Body of pancreas (tissue), 4 donors: ENCODE measurements at regions not wholly inside any gene's neighbourhood (a gene's known extent, or its start where the extent isn't known, plus 50 kb on each side); places are given as distances from the start of the nearest gene placed in this dataset.

Source experiments
- ATAC-seq: fragments of 150-250 bp; one replicate; pipeline ENCODE4 v1.9.1; 2016
- DNase-seq, 4 donors: peaks; one replicate each; pipeline ENCODE4 v3.0.0-alpha.2; 2019
- H3K27ac ChIP-seq, 4 donors: fragments of 200-600 bp; sonication (generic); 1 replicate in 3 of 4; 2 replicates in 1 of 4; pipeline versions ENCODE4 v1.5.1 to v1.6.1; 2016 to 2019; ENCODE audit warnings: mild to moderate bottlenecking in 1 of 4, mixed read lengths in 1 of 4, moderate library complexity in 1 of 4
- H3K27me3 ChIP-seq, 2 donors: fragments of 200-600 bp; sonication (generic); one replicate each; pipeline ENCODE4 v1.6.0; 2016; ENCODE audit warnings: mild to moderate bottlenecking in 1 of 2
- H3K36me3 ChIP-seq, 2 donors: fragments of 200-600 bp; sonication (generic); replicated peaks in 1 of 2; 2 replicates each; pipeline ENCODE4 v1.5.1; 2016; ENCODE audit warnings: low read depth in 2 of 2; ENCODE audit not compliant: insufficient read depth in 1 of 2
- H3K4me1 ChIP-seq: fragments of 200-600 bp; sonication (generic); one replicate; pipeline ENCODE4 v1.6.0; 2016
- H3K4me3 ChIP-seq, 2 donors: fragments of 200-600 bp; sonication (generic); 1 replicate in 1 of 2; 2 replicates in 1 of 2; pipeline ENCODE4 v1.5.1; 2016 to 2019
- H3K9me3 ChIP-seq, 3 donors: fragments of 200-600 bp; sonication (generic); 1 replicate in 2 of 3; 2 replicates in 1 of 3; pipeline ENCODE4 v1.5.1; 2016
- CTCF ChIP-seq, 7 experiments: fragments of 450-650 bp in 4 of 7; fragments of 200-600 bp in 3 of 7; sonication (generic) in 3 of 7; IDR thresholded peaks; one replicate each; pipeline ENCODE4 v1.5.1; 2016 to 2019; ENCODE audit warnings: antibody characterized with exemption in 7 of 7
- POLR2A ChIP-seq, 3 donors: fragments of 450-650 bp; IDR thresholded peaks; one replicate each; pipeline ENCODE4 v1.6.1; 2016; ENCODE audit warnings: antibody characterized with exemption in 3 of 3, mild to moderate bottlenecking in 2 of 3
- WGBS, 2 donors: methylation state at CpG; one replicate each; pipeline ENCODE4 v1.1.5; 2017; 5-methylcytosine and 5-hydroxymethylcytosine counted together
- intact Hi-C: fragments of 100-400 bp; cut with DNase I; formaldehyde crosslinking; loops from one replicate; pipeline ENCODE4 v1.15.1; 2023

GRCh38 chr6:54031169-54031568 lies 80.1 kb upstream of the MLIP start:
- 76 to 78% methylated on average over 5 of the region's 5 CpGs for WGBS, 2 donors
- no peaks in the 10 kb centered on the region for H3K27me3 ChIP-seq
- intact Hi-C loops: no loop called here
- no peak for DNase-seq
- H3K4me1 ChIP-seq: no peaks in the 10 kb centered on the region
- H3K27ac ChIP-seq: no peak overlapping the region
- TF ChIP-seq CTCF (IDR thresholded peaks at IDR 0.05): no peak
- no peak for TF ChIP-seq POLR2A (IDR thresholded peaks at IDR 0.05)
- no peaks in the 10 kb centered on the region for H3K36me3 ChIP-seq
- no peak for ATAC-seq
- H3K9me3 ChIP-seq: no peaks in the 10 kb centered on the region
- no peak overlapping the region for H3K4me3 ChIP-seq

- H3K27ac ChIP-seq: no peak overlapping the region
- no peaks in the 10 kb centered on the region for H3K36me3 ChIP-seq
- H3K4me1 ChIP-seq: no peaks in the 10 kb centered on the region
- no peaks in the 10 kb centered on the region for H3K27me3 ChIP-seq
- ATAC-seq (no peak), DNase-seq (no peak)
- intact Hi-C loops: no loop called here
- TF ChIP-seq POLR2A (IDR thresholded peaks at IDR 0.05) (no peak), CTCF (IDR thresholded peaks at IDR 0.05) (no peak)
- no peaks in the 10 kb centered on the region for H3K9me3 ChIP-seq
- H3K4me3 ChIP-seq: no peak overlapping the region
Measured at GRCh38 chr6:54037277-54037779, 73.9 kb upstream of the MLIP start.

- Histone ChIP-seq H3K27ac (no peak overlapping the region), H3K9me3 (no peaks in the 10 kb centered on the region), H3K4me1 (no peaks in the 10 kb centered on the region), H3K36me3 (no peaks in the 10 kb centered on the region), H3K4me3 (no peak overlapping the region), H3K27me3 (no peaks in the 10 kb centered on the region)
- TF ChIP-seq CTCF (IDR thresholded peaks at IDR 0.05) (no peak), POLR2A (IDR thresholded peaks at IDR 0.05) (no peak)
- DNase-seq (no peak), ATAC-seq (no peak)
- intact Hi-C loops: no loop called here
Measured at GRCh38 chr6:54040545-54040944, 70.7 kb upstream of the MLIP start.

- Histone ChIP-seq H3K36me3 (no peaks in the 10 kb centered on the region), H3K9me3 (no peaks in the 10 kb centered on the region), H3K27ac (no peak overlapping the region), H3K4me3 (no peak overlapping the region), H3K4me1 (no peaks in the 10 kb centered on the region), H3K27me3 (no peaks in the 10 kb centered on the region)
- 55 to 60% methylated on average over 2 of the region's 2 CpGs for WGBS, 2 donors
- no peak for ATAC-seq
- intact Hi-C loops: no loop called here
- DNase-seq: no peak
- no peak for TF ChIP-seq POLR2A (IDR thresholded peaks at IDR 0.05)
- TF ChIP-seq CTCF (IDR thresholded peaks at IDR 0.05): no peak
Measured at GRCh38 chr6:54041239-54041638, 70.0 kb upstream of the MLIP start.

- ATAC-seq (no peak), DNase-seq (no peak)
- no peaks in the 10 kb centered on the region for H3K36me3 ChIP-seq
- TF ChIP-seq CTCF (IDR thresholded peaks at IDR 0.05): no peak
- TF ChIP-seq POLR2A (IDR thresholded peaks at IDR 0.05): no peak
- WGBS, 2 donors: 51% methylated on average over 3 of the region's 3 CpGs
- H3K27ac ChIP-seq: no peak overlapping the region
- no peaks in the 10 kb centered on the region for H3K27me3 ChIP-seq
- H3K9me3 ChIP-seq: no peaks in the 10 kb centered on the region
- no peaks in the 10 kb centered on the region for H3K4me1 ChIP-seq
- H3K4me3 ChIP-seq: no peak overlapping the region
- intact Hi-C loops: no loop called here
Measured at GRCh38 chr6:54043360-54043759, 67.9 kb upstream of the MLIP start.
